ENCODE measurements at regions not wholly inside any gene's neighbourhood (a gene's known extent, or its start where the extent isn't known, plus 50 kb on each side); places are given as distances from the start of the nearest gene placed in this dataset.

DNA sequence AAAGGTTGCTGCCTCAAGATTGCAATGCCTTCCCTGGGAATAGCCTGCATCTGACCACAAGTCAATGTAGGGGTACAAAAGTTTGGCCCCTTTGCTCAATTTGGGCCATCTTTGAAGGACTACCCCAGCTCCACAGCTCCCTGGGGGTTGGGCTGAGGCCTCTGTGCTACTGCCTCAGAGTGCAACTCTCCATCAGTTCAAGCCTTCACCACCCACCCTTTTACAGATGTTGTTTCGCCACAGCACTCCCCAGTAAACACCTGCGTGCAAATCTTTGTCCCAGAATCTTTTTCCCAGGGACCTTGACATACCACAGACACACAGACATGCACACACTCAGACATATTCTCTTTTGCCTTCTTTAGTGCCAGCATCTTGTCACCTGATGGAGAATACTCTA, 66.0 kb upstream of the ANKRD1 start:
- H3K4me2 ChIP-seq (ENCODE audit: unreplicated experiment): no peak overlapping the region
- no peaks in the 10 kb centered on the region for H4K20me1 ChIP-seq (ENCODE audit: insufficient read depth)
- H2AFZ ChIP-seq: no peak overlapping the region
- H3F3A ChIP-seq (ENCODE audit: insufficient read depth): no peaks in the 10 kb centered on the region
- H3K4me3 ChIP-seq: no peak overlapping the region
- no peaks in the 10 kb centered on the region for H3K27me3 ChIP-seq (replicated peaks; ENCODE audit: insufficient read depth)
- no peaks in the 10 kb centered on the region for H3K79me2 ChIP-seq (ENCODE audit: insufficient read depth)
- no peaks in the 10 kb centered on the region for H3K36me3 ChIP-seq (ENCODE audit: low read depth)
- H3K27ac ChIP-seq: no peak overlapping the region
- TF ChIP-seq EZH2 (IDR thresholded peaks at IDR 0.05; ENCODE audit: insufficient read depth, poor library complexity, severe bottlenecking): no peak
- no peak for TF ChIP-seq EZH2phosphoT487 (IDR thresholded peaks at IDR 0.05; ENCODE audit: insufficient read depth, low read depth)
- H3K9ac ChIP-seq: no peak overlapping the region
- H3K9me2 ChIP-seq (ENCODE audit: insufficient read depth): no peaks in the 10 kb centered on the region
- no peaks in the 10 kb centered on the region for H3K9me3 ChIP-seq (ENCODE audit: low read depth)
- in situ Hi-C loops (cut with MboI): no loop called here
- H3K4me1 ChIP-seq (ENCODE audit: insufficient read depth): no peaks in the 10 kb centered on the region
- DNase-seq: no peak
- WGBS, 2 experiments (ENCODE audit: low coverage in 1 of 2, low lambda C conversion rate in 2 of 2, missing lambda C conversion rate in 2 of 2): 96 to 100% methylated on average over 2 of the region's 2 CpGs

DNA sequence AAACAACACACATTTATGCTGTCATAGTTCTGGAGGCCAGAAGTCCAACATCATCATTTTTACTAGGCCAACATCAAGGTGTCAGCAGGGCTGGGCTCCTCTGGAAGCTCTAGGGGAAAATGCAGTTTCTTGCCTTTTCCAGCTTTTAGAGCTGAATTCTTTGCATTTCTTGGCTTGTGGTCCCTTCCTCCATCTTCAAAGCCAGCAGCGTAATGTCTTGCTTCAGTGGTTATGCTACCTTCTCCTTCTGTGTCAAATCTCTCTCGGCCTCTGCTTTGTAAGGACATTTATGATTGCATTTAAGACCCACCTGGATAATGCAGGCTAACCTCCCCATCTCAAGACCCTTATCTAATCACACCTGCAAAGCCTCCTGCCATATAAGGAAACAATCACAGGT, 66.5 kb upstream of the ANKRD1 start:
- H3K4me1 ChIP-seq (ENCODE audit: insufficient read depth): 0 out of 2 replicates have a peak, but pooled peaks cover under 1% of the 10 kb centered on the region
- no peak overlapping the region for H3K4me3 ChIP-seq
- H3K27ac ChIP-seq: no peak overlapping the region
- no peaks in the 10 kb centered on the region for H3K27me3 ChIP-seq (replicated peaks; ENCODE audit: insufficient read depth)
- WGBS, 2 experiments (ENCODE audit: low coverage in 1 of 2, low lambda C conversion rate in 2 of 2, missing lambda C conversion rate in 2 of 2): 92 to 94% methylated on average over 2 of the region's 2 CpGs
- H3K9me2 ChIP-seq (ENCODE audit: insufficient read depth): no peaks in the 10 kb centered on the region
- in situ Hi-C loops (cut with MboI): no loop called here
- H2AFZ ChIP-seq: no peak overlapping the region
- no peak overlapping the region for H3K4me2 ChIP-seq (ENCODE audit: unreplicated experiment)
- no peaks in the 10 kb centered on the region for H3K9me3 ChIP-seq (ENCODE audit: low read depth)
- no peak overlapping the region for H3K9ac ChIP-seq
- no peaks in the 10 kb centered on the region for H3F3A ChIP-seq (ENCODE audit: insufficient read depth)
- DNase-seq: no peak
- TF ChIP-seq EZH2 (IDR thresholded peaks at IDR 0.05; ENCODE audit: insufficient read depth, poor library complexity, severe bottlenecking): no peak
- TF ChIP-seq EZH2phosphoT487 (IDR thresholded peaks at IDR 0.05; ENCODE audit: insufficient read depth, low read depth): no peak
- no peaks in the 10 kb centered on the region for H4K20me1 ChIP-seq (ENCODE audit: insufficient read depth)
- no peaks in the 10 kb centered on the region for H3K36me3 ChIP-seq (ENCODE audit: low read depth)
- no peaks in the 10 kb centered on the region for H3K79me2 ChIP-seq (ENCODE audit: insufficient read depth)

DNA sequence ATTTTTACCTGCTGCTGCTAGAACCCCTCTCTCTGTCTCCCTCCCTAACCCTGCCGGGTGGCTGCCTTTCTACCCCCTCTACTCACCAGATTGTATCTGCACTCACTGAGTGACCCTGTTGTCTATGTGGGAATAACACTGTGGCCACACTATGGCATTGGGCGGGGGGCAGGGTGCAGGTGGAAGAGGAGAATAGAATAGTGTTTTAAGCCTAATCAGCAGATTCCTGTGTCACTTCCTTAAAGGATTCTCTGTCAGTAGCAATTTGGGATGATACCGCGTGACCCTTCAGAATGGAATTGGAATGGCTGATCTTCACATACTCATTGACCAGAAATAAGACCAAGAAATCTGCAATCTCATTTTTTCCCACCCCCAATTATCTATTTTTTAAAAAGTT, 67.1 kb upstream of the ANKRD1 start:
- H2AFZ ChIP-seq: no peak overlapping the region
- H3K9ac ChIP-seq: no peak overlapping the region
- in situ Hi-C loops (cut with MboI): no loop called here
- no peaks in the 10 kb centered on the region for H3F3A ChIP-seq (ENCODE audit: insufficient read depth)
- H3K4me3 ChIP-seq: no peak overlapping the region
- H3K27me3 ChIP-seq (replicated peaks; ENCODE audit: insufficient read depth): no peaks in the 10 kb centered on the region
- 89 to 96% methylated on average over 4 of the region's 4 CpGs for WGBS, 2 experiments (ENCODE audit: low coverage in 1 of 2, low lambda C conversion rate in 2 of 2, missing lambda C conversion rate in 2 of 2)
- no peak for DNase-seq
- H3K4me2 ChIP-seq (ENCODE audit: unreplicated experiment): no peak overlapping the region
- no peaks in the 10 kb centered on the region for H3K79me2 ChIP-seq (ENCODE audit: insufficient read depth)
- no peak for TF ChIP-seq EZH2 (IDR thresholded peaks at IDR 0.05; ENCODE audit: insufficient read depth, poor library complexity, severe bottlenecking)
- H3K9me2 ChIP-seq (ENCODE audit: insufficient read depth): no peaks in the 10 kb centered on the region
- H3K9me3 ChIP-seq (ENCODE audit: low read depth): no peaks in the 10 kb centered on the region
- H3K4me1 ChIP-seq (ENCODE audit: insufficient read depth): peaks cover 7% of the 10 kb centered on the region
- no peaks in the 10 kb centered on the region for H4K20me1 ChIP-seq (ENCODE audit: insufficient read depth)
- no peak overlapping the region for H3K27ac ChIP-seq
- no peaks in the 10 kb centered on the region for H3K36me3 ChIP-seq (ENCODE audit: low read depth)

DNA sequence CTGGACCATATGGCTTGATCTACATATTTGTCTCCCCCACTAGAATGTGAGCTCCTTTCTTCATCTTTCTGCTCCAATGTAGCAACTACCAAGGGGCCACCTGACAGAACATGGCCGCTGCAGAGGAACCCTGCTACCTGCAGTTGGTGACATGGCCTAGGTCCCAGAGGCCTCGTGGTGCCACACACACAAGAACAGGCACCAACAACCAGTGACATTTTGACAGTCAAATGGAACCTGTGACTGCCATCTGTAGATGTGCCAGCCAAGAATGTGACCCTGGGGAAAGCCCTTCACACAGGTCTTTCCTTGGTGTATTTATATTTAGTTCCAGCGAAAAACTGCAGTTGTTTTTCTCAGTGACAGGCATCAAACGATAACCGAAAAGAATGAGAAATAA, 67.9 kb upstream of the ANKRD1 start:
- H3K27me3 ChIP-seq (replicated peaks; ENCODE audit: insufficient read depth): no peaks in the 10 kb centered on the region
- no peaks in the 10 kb centered on the region for H4K20me1 ChIP-seq (ENCODE audit: insufficient read depth)
- H3F3A ChIP-seq (ENCODE audit: insufficient read depth): no peaks in the 10 kb centered on the region
- H2AFZ ChIP-seq: no peak overlapping the region
- no peaks in the 10 kb centered on the region for H3K9me2 ChIP-seq (ENCODE audit: insufficient read depth)
- H3K9me3 ChIP-seq (ENCODE audit: low read depth): no peaks in the 10 kb centered on the region
- TF ChIP-seq EZH2 (IDR thresholded peaks at IDR 0.05; ENCODE audit: insufficient read depth, poor library complexity, severe bottlenecking) (no peak), EZH2phosphoT487 (IDR thresholded peaks at IDR 0.05; ENCODE audit: insufficient read depth, low read depth) (no peak)
- no peak overlapping the region for H3K27ac ChIP-seq
- no peaks in the 10 kb centered on the region for H3K79me2 ChIP-seq (ENCODE audit: insufficient read depth)
- no peak overlapping the region for H3K4me2 ChIP-seq (ENCODE audit: unreplicated experiment)
- H3K4me1 ChIP-seq (ENCODE audit: insufficient read depth): peaks cover 13% of the 10 kb centered on the region
- no peak overlapping the region for H3K4me3 ChIP-seq
- no peak overlapping the region for H3K9ac ChIP-seq
- in situ Hi-C loops (cut with MboI): no loop called here
- 48 to 51% methylated on average over 5 of the region's 5 CpGs for WGBS, 2 experiments (ENCODE audit: low coverage in 1 of 2, low lambda C conversion rate in 2 of 2, missing lambda C conversion rate in 2 of 2)
- H3K36me3 ChIP-seq (ENCODE audit: low read depth): no peaks in the 10 kb centered on the region
- no peak for DNase-seq

DNA sequence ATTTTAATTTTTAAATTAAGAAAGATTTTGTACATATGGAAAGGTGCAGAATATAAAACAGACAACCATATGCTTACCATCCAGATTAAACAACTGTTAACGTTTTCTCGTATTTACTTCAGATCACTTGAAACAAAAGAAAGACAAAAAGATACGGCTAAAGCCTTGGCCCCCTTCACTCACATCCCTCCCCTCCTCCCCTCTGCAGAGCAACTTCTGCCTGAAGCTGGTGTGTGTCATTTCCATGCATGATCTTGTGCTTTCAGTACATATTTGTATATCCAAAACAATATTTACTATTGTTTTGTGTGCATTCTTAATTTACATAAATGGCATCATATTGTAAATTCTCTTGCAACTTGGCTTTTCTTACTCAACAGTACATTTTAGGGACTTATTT, 68.5 kb upstream of the ANKRD1 start:
- H3K4me3 ChIP-seq: no peak overlapping the region
- no peak overlapping the region for H3K27ac ChIP-seq
- no peaks in the 10 kb centered on the region for H3K79me2 ChIP-seq (ENCODE audit: insufficient read depth)
- H3K36me3 ChIP-seq (ENCODE audit: low read depth): no peaks in the 10 kb centered on the region
- H3F3A ChIP-seq (ENCODE audit: insufficient read depth): no peaks in the 10 kb centered on the region
- WGBS, 2 experiments (ENCODE audit: low coverage in 1 of 2, low lambda C conversion rate in 2 of 2, missing lambda C conversion rate in 2 of 2): 84 to 85% methylated on average over 3 of the region's 3 CpGs
- no peak overlapping the region for H3K9ac ChIP-seq
- in situ Hi-C loops (cut with MboI): no loop called here
- H3K4me2 ChIP-seq (ENCODE audit: unreplicated experiment): no peak overlapping the region
- no peak overlapping the region for H2AFZ ChIP-seq
- DNase-seq: no peak
- H3K4me1 ChIP-seq (ENCODE audit: insufficient read depth): peaks cover 16% of the 10 kb centered on the region
- TF ChIP-seq EZH2phosphoT487 (IDR thresholded peaks at IDR 0.05; ENCODE audit: insufficient read depth, low read depth) (no peak), EZH2 (IDR thresholded peaks at IDR 0.05; ENCODE audit: insufficient read depth, poor library complexity, severe bottlenecking) (no peak)
- H3K27me3 ChIP-seq (replicated peaks; ENCODE audit: insufficient read depth): no peaks in the 10 kb centered on the region
- no peaks in the 10 kb centered on the region for H4K20me1 ChIP-seq (ENCODE audit: insufficient read depth)
- no peaks in the 10 kb centered on the region for H3K9me3 ChIP-seq (ENCODE audit: low read depth)
- no peaks in the 10 kb centered on the region for H3K9me2 ChIP-seq (ENCODE audit: insufficient read depth)
